HG03108 (cell line): ENCODE measurements at regions not wholly inside any gene's neighbourhood (a gene's known extent, or its start where the extent isn't known, plus 50 kb on each side); places are given as distances from the start of the nearest gene placed in this dataset.
A peak's percentile ranks its signal among the peaks of the same experiment; 100 is the strongest.
"Not testable (repeated sequence)": the region's sequence is repeated elsewhere in the genome, so short reads cannot be mapped to it uniquely, and the experiment has no call there.

Experiments used
- ATAC-seq: cut with Tn5 transposase; IDR thresholded peaks from one replicate; pipeline ENCODE4 v1.9.1; 2021; ENCODE audit warnings: moderate library complexity; ENCODE audit not compliant: unreplicated experiment

- ATAC-seq = peak; percentile 92
These were observed 947.8 kb downstream of the C4orf33 start for GRCh38 chr4:130043732-130044160.

GRCh38 chr4:130044788-130045531 is 949.0 kb downstream of the C4orf33 start:
- peak; percentile 42 for ATAC-seq

- ATAC-seq = no peak
These were observed 957.8 kb downstream of the C4orf33 start for GRCh38 chr4:130053723-130054122.

GRCh38 chr4:130054908-130055307 is 959.0 kb downstream of the C4orf33 start:
- no peak for ATAC-seq

GRCh38 chr4:130056286-130056685 is 960.3 kb downstream of the C4orf33 start:
- peak; percentile 70 for ATAC-seq

GRCh38 chr4:130064471-130064870 is 968.5 kb downstream of the C4orf33 start:
- ATAC-seq = no peak

GRCh38 chr4:130067419-130067818 is 971.5 kb downstream of the C4orf33 start:
- ATAC-seq = no peak

- no peak for ATAC-seq
These were observed 972.1 kb downstream of the C4orf33 start for GRCh38 chr4:130068072-130068471.

GRCh38 chr4:130071746-130072145 is 975.8 kb downstream of the C4orf33 start:
- no peak for ATAC-seq

- no peak for ATAC-seq
These were observed 977.3 kb downstream of the C4orf33 start for GRCh38 chr4:130073145-130073790.

- ATAC-seq = no peak
These were observed 978.1 kb downstream of the C4orf33 start for GRCh38 chr4:130074096-130074495.

GRCh38 chr4:130077275-130077674 is 981.3 kb downstream of the C4orf33 start:
- no peak for ATAC-seq

- ATAC-seq = not testable (repeated sequence)
These were observed 983.1 kb downstream of the C4orf33 start for GRCh38 chr4:130079027-130079426.

- ATAC-seq = no peak
These were observed 985.0 kb downstream of the C4orf33 start for GRCh38 chr4:130080872-130081451.

- ATAC-seq = no peak
These were observed 994.5 kb downstream of the C4orf33 start for GRCh38 chr4:130090427-130090826.

- no peak for ATAC-seq
These were observed 996.4 kb downstream of the C4orf33 start for GRCh38 chr4:130092187-130093015.

- ATAC-seq = no peak
These were observed 1003.2 kb downstream of the C4orf33 start for GRCh38 chr4:130099105-130099504.

GRCh38 chr4:130110189-130110588 is 1014.2 kb downstream of the C4orf33 start:
- ATAC-seq = no peak

- no peak for ATAC-seq
These were observed 1014.8 kb downstream of the C4orf33 start for GRCh38 chr4:130110770-130111169.

- no peak for ATAC-seq
These were observed 1028.1 kb downstream of the C4orf33 start for GRCh38 chr4:130124066-130124465.

- ATAC-seq = no peak
These were observed 1029.5 kb downstream of the C4orf33 start for GRCh38 chr4:130125467-130125866.
